ENCODE measurements at regions not wholly inside any gene's neighbourhood (a gene's known extent, or its start where the extent isn't known, plus 50 kb on each side); places are given as distances from the start of the nearest gene placed in this dataset.
A peak's percentile ranks its signal among the peaks of the same experiment; 100 is the strongest.

DNA sequence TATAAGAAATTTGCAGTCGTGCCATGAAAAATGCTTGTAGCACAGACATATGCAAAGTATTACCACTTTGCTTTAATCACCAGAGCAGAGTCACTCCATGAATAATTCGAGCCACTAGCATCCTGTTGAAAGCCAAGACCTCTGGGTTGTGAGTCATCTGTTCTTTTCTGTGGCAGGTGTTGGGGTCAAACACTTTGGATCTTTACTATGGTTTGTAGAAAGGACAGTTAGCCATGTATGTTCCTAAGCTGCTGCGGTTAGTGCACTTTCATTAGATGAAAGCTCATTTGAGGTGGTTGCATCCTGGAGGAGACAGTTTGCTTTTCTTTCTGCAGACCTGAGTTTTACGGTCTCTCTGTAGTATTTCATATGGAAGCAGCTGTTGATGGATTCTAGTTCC lies 223.7 kb downstream of the DMRT2 start:
- H3K79me2 ChIP-seq (replicated peaks; ENCODE audit: insufficient read depth) = no peaks in the 10 kb centered on the region
- no peaks in the 10 kb centered on the region for H3K27me3 ChIP-seq (ENCODE audit: insufficient read depth)
- H3K4me3 ChIP-seq = no peak overlapping the region
- peaks cover 21% of the 10 kb centered on the region for H3K4me1 Mint-ChIP-seq
- no peak overlapping the region for H3K27ac ChIP-seq (ENCODE audit: low read depth)
- H3K9me3 Mint-ChIP-seq = no peaks in the 10 kb centered on the region
- H3K27ac Mint-ChIP-seq = no peak overlapping the region
- peak; percentile 13 for DNase-seq (ENCODE audit: low spot score)
- ATAC-seq = no peak
- H3K4me1 ChIP-seq (ENCODE audit: insufficient read depth) = no peaks in the 10 kb centered on the region; the same call in 1 of the 2 replicates
- no peak overlapping the region; the same call in 1 of the 2 replicates for H2AFZ ChIP-seq
- H3K9me2 ChIP-seq (ENCODE audit: insufficient read depth) = 0 out of 2 replicates have a peak, but pooled peaks cover 10% of the 10 kb centered on the region
- TF ChIP-seq, protein P1, sequence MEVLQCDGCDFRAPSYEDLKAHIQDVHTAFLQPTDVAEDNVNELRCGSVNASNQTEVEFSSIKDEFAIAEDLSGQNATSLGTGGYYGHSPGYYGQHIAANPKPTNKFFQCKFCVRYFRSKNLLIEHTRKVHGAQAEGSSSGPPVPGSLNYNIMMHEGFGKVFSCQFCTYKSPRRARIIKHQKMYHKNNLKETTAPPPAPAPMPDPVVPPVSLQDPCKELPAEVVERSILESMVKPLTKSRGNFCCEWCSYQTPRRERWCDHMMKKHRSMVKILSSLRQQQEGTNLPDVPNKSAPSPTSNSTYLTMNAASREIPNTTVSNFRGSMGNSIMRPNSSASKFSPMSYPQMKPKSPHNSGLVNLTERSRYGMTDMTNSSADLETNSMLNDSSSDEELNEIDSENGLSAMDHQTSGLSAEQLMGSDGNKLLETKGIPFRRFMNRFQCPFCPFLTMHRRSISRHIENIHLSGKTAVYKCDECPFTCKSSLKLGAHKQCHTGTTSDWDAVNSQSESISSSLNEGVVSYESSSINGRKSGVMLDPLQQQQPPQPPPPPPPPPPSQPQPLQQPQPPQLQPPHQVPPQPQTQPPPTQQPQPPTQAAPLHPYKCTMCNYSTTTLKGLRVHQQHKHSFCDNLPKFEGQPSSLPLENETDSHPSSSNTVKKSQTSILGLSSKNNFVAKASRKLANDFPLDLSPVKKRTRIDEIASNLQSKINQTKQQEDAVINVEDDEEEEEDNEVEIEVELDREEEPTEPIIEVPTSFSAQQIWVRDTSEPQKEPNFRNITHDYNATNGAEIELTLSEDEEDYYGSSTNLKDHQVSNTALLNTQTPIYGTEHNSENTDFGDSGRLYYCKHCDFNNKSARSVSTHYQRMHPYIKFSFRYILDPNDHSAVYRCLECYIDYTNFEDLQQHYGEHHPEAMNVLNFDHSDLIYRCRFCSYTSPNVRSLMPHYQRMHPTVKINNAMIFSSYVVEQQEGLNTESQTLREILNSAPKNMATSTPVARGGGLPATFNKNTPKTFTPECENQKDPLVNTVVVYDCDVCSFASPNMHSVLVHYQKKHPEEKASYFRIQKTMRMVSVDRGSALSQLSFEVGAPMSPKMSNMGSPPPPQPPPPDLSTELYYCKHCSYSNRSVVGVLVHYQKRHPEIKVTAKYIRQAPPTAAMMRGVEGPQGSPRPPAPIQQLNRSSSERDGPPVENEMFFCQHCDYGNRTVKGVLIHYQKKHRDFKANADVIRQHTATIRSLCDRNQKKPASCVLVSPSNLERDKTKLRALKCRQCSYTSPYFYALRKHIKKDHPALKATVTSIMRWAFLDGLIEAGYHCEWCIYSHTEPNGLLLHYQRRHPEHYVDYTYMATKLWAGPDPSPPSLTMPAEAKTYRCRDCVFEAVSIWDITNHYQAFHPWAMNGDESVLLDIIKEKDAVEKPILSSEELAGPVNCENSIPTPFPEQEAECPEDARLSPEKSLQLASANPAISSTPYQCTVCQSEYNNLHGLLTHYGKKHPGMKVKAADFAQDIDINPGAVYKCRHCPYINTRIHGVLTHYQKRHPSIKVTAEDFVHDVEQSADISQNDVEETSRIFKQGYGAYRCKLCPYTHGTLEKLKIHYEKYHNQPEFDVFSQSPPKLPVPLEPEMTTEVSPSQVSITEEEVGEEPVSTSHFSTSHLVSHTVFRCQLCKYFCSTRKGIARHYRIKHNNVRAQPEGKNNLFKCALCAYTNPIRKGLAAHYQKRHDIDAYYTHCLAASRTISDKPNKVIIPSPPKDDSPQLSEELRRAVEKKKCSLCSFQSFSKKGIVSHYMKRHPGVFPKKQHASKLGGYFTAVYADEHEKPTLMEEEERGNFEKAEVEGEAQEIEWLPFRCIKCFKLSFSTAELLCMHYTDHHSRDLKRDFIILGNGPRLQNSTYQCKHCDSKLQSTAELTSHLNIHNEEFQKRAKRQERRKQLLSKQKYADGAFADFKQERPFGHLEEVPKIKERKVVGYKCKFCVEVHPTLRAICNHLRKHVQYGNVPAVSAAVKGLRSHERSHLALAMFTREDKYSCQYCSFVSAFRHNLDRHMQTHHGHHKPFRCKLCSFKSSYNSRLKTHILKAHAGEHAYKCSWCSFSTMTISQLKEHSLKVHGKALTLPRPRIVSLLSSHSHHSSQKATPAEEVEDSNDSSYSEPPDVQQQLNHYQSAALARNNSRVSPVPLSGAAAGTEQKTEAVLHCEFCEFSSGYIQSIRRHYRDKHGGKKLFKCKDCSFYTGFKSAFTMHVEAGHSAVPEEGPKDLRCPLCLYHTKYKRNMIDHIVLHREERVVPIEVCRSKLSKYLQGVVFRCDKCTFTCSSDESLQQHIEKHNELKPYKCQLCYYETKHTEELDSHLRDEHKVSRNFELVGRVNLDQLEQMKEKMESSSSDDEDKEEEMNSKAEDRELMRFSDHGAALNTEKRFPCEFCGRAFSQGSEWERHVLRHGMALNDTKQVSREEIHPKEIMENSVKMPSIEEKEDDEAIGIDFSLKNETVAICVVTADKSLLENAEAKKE (CRISPR knock-in tag; IDR thresholded peaks at IDR 0.05) = no peak
- TF ChIP-seq ZNF114 (CRISPR knock-in tag; IDR thresholded peaks at IDR 0.05) = no peak
- no peak for TF ChIP-seq EZH2 (IDR thresholded peaks at IDR 0.05; ENCODE audit: low read depth, unreplicated experiment)
- TF ChIP-seq, protein P2, sequence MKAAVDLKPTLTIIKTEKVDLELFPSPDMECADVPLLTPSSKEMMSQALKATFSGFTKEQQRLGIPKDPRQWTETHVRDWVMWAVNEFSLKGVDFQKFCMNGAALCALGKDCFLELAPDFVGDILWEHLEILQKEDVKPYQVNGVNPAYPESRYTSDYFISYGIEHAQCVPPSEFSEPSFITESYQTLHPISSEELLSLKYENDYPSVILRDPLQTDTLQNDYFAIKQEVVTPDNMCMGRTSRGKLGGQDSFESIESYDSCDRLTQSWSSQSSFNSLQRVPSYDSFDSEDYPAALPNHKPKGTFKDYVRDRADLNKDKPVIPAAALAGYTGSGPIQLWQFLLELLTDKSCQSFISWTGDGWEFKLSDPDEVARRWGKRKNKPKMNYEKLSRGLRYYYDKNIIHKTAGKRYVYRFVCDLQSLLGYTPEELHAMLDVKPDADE (IDR thresholded peaks at IDR 0.05) = no peak
- no peaks in the 10 kb centered on the region for H3F3A ChIP-seq (replicated peaks; ENCODE audit: low read depth)
- no peaks in the 10 kb centered on the region for H4K20me1 ChIP-seq (replicated peaks; ENCODE audit: insufficient read depth)
- H3K4me2 ChIP-seq = no peak overlapping the region
- H3K4me3 Mint-ChIP-seq = no peak overlapping the region
- peaks cover 4% of the 10 kb centered on the region for H3K27me3 Mint-ChIP-seq (ENCODE audit: insufficient read depth, low read depth, poor library complexity)
- no peaks in the 10 kb centered on the region for H3K36me3 Mint-ChIP-seq (ENCODE audit: low read depth)
- no peaks in the 10 kb centered on the region for H3K36me3 ChIP-seq (ENCODE audit: insufficient read depth)

DNA sequence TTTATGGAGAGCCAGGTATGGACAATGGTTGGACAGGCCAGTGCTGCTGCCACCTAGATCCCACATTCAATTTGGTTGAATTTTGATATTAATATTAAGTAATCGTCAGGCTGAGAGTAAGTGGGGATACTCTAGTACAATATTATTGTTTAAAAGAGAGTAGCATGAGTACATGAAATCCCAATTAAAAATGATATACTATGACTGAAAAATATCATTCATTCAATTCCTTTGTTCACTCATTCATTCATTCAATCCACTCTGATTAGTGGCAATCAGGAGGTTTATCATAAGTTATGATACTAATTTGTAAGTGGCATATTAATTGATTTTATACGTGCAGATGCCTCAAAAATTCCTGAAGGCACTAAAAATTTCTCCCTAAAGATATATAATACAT lies 224.2 kb downstream of the DMRT2 start:
- Histone ChIP-seq H3F3A (replicated peaks; ENCODE audit: low read depth) (no peaks in the 10 kb centered on the region), H3K79me2 (replicated peaks; ENCODE audit: insufficient read depth) (no peaks in the 10 kb centered on the region), H3K9me2 (ENCODE audit: insufficient read depth) (0 out of 2 replicates have a peak, but pooled peaks cover 10% of the 10 kb centered on the region), H3K36me3 (ENCODE audit: insufficient read depth) (no peaks in the 10 kb centered on the region), H3K27ac (ENCODE audit: low read depth) (no peak overlapping the region), H3K4me3 (no peak overlapping the region), H3K4me2 (no peak overlapping the region), H4K20me1 (replicated peaks; ENCODE audit: insufficient read depth) (no peaks in the 10 kb centered on the region), H2AFZ (no peak overlapping the region; the same call in 1 of the 2 replicates), H3K27me3 (ENCODE audit: insufficient read depth) (no peaks in the 10 kb centered on the region), H3K4me1 (ENCODE audit: insufficient read depth) (no peaks in the 10 kb centered on the region; the same call in 1 of the 2 replicates)
- ATAC-seq = no peak
- peaks cover 21% of the 10 kb centered on the region for H3K4me1 Mint-ChIP-seq
- no peak overlapping the region for H3K27ac Mint-ChIP-seq
- no peaks in the 10 kb centered on the region for H3K36me3 Mint-ChIP-seq (ENCODE audit: low read depth)
- H3K4me3 Mint-ChIP-seq = no peak overlapping the region
- H3K9me3 Mint-ChIP-seq = no peaks in the 10 kb centered on the region
- peaks cover 4% of the 10 kb centered on the region for H3K27me3 Mint-ChIP-seq (ENCODE audit: insufficient read depth, low read depth, poor library complexity)
- no peak for DNase-seq (ENCODE audit: low spot score)
- TF ChIP-seq, protein P1 (CRISPR knock-in tag; IDR thresholded peaks at IDR 0.05) = no peak
- no peak for TF ChIP-seq ZNF114 (CRISPR knock-in tag; IDR thresholded peaks at IDR 0.05)
- TF ChIP-seq CREB1 (CRISPR knock-in tag; IDR thresholded peaks at IDR 0.05; ENCODE audit: low read depth) = no peak

Measured in GM23338 (cell line).